GM10248 (cell line): ENCODE measurements at regions not wholly inside any gene's neighbourhood (a gene's known extent, or its start where the extent isn't known, plus 50 kb on each side); places are given as distances from the start of the nearest gene placed in this dataset.

Experiments
- CTCF ChIA-PET: fragments of 300-600 bp; sonication (Branson Sonifier 250); formaldehyde crosslinking; extraction: SDS; loops from one replicate; lab custom pipeline; 2021; ENCODE audit warnings: antibody characterized with exemption; lab: Yijun Ruan, JAX
- POLR2A ChIA-PET: fragments of 350-650 bp; sonication (Branson Sonifier 250); formaldehyde crosslinking; extraction: SDS; loops from one replicate; lab custom pipeline; 2020; ENCODE audit warnings: antibody characterized with exemption; lab: Yijun Ruan, JAX
- DNase-seq: peaks from one replicate; pipeline ENCODE4 v3.0.0; 2012; ENCODE audit errors: extremely low spot score
- TF ChIP-seq, protein P1 (sequence below): IDR thresholded peaks from 2 replicates; pipeline ENCODE4 v1.5.1; 2012; ENCODE audit warnings: mild to moderate bottlenecking, low read depth; ENCODE audit errors: extremely low read depth, missing control alignments, control extremely low read depth

DNA sequence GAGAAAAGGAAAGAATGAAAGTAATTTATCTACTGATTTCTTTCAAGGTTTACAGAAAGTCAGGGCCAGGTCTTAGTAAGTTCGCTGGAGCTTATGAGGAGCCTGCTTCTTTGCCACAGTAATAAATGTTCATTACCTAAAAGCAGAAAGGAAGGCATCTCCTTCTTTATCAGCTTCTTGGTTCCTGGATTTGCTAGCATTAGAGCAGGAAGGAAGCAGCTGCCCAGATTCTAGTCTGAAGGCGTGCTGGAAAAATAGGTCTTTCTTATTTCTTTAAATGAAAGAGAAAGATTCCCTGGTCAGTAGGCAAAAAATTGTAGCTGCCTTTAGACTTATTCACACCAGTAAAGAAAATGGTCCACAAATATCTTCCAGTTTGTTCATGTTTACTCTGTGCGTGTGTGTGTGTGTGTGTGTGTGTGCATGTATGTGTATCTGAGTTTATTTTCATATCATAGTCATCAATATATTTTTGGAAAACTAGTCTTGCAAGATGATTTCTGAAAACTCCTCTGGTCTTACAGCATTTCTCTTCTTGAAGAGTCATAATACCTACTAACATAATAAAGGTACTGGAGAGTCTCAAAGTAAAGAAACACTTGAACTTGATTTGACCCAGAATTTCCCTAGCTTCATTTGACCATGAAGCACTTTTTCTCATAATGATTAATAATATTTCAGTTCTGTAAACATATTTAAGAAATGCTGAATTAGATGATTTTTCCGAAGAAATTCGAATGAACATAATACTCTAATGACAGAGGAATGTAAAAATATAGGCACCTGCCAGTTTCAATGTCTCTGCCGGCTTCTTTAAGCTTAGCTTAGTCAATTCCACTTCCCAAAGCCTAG, 255.3 kb upstream of the ZPLD1 start:
- peak; percentile 27 for DNase-seq
- ChIA-PET CTCF (interaction anchor here (0.7 to 3.3 kb wide), 6 partner anchors 10 to 50 kb away, joined by 3 to 16 read pairs (median 4); no protein-coding TSS in a partner anchor), POLR2A (interaction anchor here (1.2 kb wide), 1 partner anchor 352 kb away, joined by 3 read pairs; no protein-coding TSS in a partner anchor)
- TF ChIP-seq, protein P1, sequence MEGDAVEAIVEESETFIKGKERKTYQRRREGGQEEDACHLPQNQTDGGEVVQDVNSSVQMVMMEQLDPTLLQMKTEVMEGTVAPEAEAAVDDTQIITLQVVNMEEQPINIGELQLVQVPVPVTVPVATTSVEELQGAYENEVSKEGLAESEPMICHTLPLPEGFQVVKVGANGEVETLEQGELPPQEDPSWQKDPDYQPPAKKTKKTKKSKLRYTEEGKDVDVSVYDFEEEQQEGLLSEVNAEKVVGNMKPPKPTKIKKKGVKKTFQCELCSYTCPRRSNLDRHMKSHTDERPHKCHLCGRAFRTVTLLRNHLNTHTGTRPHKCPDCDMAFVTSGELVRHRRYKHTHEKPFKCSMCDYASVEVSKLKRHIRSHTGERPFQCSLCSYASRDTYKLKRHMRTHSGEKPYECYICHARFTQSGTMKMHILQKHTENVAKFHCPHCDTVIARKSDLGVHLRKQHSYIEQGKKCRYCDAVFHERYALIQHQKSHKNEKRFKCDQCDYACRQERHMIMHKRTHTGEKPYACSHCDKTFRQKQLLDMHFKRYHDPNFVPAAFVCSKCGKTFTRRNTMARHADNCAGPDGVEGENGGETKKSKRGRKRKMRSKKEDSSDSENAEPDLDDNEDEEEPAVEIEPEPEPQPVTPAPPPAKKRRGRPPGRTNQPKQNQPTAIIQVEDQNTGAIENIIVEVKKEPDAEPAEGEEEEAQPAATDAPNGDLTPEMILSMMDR, result no peak

DNA sequence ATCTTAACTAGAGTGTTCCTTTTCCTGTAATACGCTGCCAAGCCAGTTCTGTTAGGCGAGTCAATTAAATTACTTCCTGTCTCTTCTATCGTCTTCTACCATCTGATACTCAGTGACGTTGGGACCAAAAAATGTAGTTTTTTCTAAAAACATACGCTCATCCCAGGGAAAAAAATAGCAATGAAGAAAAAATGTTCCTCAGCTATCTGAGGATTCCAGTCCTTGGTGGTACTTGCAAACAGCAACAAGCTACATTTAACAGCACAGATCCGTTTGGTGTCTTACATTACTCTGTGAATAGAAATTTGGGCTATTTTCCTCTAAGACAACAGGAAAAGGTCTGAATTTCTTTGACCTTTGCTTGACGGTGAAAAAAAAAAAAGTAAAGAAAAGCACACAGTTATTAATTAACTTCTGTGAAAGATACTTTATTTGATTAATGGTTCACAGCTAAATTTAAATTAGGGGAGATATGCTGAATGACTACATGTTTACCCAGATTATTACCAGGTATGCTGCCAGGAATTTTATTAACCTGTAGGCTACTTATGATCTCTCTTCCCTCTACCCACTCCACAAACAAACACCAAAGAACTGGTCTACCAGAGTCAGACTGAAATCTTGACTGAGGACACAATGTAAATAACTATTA, 254.4 kb upstream of the ZPLD1 start:
- ChIA-PET POLR2A (interaction anchor here (1.2 kb wide), 1 partner anchor 353 kb away, joined by 3 read pairs; no protein-coding TSS in a partner anchor), CTCF (interaction anchor here (0.7 to 3.3 kb wide), 4 partner anchors 24 to 49 kb away, joined by 3 to 16 read pairs (median 5); no protein-coding TSS in a partner anchor)
- DNase-seq, result no peak
- TF ChIP-seq, protein P1, result no peak

DNA sequence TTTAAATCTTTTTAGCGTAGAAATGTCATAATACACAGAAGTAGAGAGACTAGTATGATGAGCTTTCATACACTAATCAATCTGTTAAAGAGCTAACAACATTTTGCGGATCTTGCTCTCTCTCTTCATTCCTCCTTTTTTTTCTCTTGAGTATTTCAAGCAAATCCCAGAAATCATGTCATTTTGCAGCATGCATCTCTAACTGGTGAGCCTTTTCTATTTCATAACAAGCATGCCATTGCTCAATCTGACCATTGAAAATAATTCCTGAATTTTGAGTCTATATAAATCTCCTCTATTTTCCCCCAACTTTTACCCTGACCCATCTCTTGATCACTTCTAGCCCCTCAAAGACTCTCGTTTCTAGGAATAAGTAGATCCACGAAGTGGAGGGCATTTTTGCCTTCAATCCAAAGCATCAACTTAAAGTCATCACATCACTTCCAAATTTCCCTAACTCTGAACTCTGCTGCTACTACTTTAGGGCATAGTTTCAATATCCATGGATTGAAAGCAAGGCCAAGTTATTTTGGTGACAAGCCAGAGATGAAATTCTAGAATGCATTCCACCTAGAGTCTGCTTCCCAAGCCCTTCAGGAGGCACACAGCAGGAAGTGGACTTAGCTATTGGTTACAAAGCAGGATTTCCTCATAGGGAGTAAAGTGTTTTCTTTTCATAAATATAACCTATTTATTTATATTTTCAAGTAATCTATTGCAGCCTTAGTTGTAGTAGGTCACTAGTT, 253.5 kb upstream of the ZPLD1 start:
- POLR2A ChIA-PET, result no interaction called here
- CTCF ChIA-PET, result interaction anchor here (0.7 to 2.9 kb wide), 4 partner anchors 12 to 492 kb away, joined by 3 to 14 read pairs (median 5); no protein-coding TSS in a partner anchor
- no peak for DNase-seq
- TF ChIP-seq, protein P1, result no peak

DNA sequence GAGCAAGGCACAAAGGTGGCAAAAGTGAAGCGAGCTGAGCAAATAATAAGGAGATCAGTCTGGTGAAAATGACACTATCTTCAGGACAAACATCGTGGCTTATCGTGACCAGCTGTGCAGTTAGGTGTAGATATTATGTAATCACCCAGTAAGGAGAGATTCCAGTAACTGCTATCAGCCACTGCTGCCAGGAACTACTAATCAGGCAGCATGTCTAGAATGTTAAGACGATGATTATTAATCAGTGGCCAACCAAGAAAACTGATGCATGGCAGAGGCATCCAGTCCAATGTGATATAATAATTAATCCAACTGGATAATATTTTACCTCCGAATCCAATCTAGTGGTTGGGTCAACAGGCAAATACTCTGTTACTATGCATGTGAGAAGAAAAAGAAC, 252.7 kb upstream of the ZPLD1 start:
- POLR2A ChIA-PET, result no interaction called here

DNA sequence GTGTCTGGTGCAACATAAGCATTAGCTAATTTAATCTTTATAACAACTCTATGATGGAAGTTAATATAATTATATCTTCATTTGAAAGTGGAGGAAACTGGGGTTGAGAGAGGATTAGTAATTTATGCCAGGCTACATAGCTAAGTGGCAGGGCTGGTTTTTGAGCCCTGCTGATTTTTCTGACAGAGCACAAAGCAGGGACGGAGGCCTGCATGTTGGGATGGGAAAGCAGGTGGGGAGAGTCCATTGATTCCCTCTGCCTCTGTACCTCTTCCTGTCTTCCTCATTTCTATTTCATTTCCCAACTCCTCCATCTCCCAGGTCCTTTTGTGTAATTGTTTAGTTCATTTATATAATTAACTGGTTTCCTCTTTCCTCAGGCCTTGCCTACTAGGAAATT, 251.6 kb upstream of the ZPLD1 start:
- no peak for DNase-seq
- ChIA-PET CTCF (interaction anchor here (1.5 to 2.9 kb wide), 3 partner anchors 10 to 21 kb away, joined by 4 to 14 read pairs (median 7); no protein-coding TSS in a partner anchor), POLR2A (interaction anchor here (0.5 kb wide), 1 partner anchor 123 kb away, joined by 5 read pairs; no protein-coding TSS in a partner anchor)
- TF ChIP-seq, protein P1, result no peak

More for the DNA sequence above, 252.7 kb upstream of the ZPLD1 start:
- DNase-seq, result no peak
- CTCF ChIA-PET, result interaction anchor here (1.6 to 2.9 kb wide), 4 partner anchors 11 to 491 kb away, joined by 3 to 14 read pairs (median 7); no protein-coding TSS in a partner anchor
- TF ChIP-seq, protein P1, result no peak
